Ectodermal cell (in vitro differentiated cells): ENCODE measurements at regions not wholly inside any gene's neighbourhood (a gene's known extent, or its start where the extent isn't known, plus 50 kb on each side); places are given as distances from the start of the nearest gene placed in this dataset.

Experiments
- H3K27ac ChIP-seq: 2 replicates; pipeline ENCODE4 v1.7.0; 2013; ENCODE audit warnings: mild to moderate bottlenecking, low read depth, low read length; ENCODE audit not compliant: insufficient read depth, poor library complexity, severe bottlenecking
- H3K27me3 ChIP-seq: 2 replicates; pipeline ENCODE4 v1.7.0; 2013; ENCODE audit warnings: mild to moderate bottlenecking, low read length; ENCODE audit not compliant: insufficient read depth, control insufficient read depth, poor library complexity, severe bottlenecking
- H3K36me3 ChIP-seq: one replicate; pipeline ENCODE4 v1.7.0; 2013; ENCODE audit warnings: low read length; ENCODE audit not compliant: control insufficient read depth, insufficient read depth
- H3K4me1 ChIP-seq: one replicate; pipeline ENCODE4 v1.7.0; 2013; ENCODE audit warnings: low read length; ENCODE audit not compliant: control insufficient read depth, insufficient read depth
- H3K4me3 ChIP-seq: 2 replicates; pipeline ENCODE4 v1.7.0; 2013; ENCODE audit warnings: low read depth, low read length, control low read depth; ENCODE audit not compliant: insufficient read depth
- H3K9me3 ChIP-seq: 2 replicates; pipeline ENCODE4 v1.7.0; 2013; ENCODE audit warnings: mild to moderate bottlenecking, low read length, moderate library complexity; ENCODE audit not compliant: control insufficient read depth
- WGBS, 2 experiments: methylation state at CpG; one replicate each; pipeline ENCODE4 v1.1.7; 2013; ENCODE audit warnings: missing lambda C conversion rate in 2 of 2; 5-methylcytosine and 5-hydroxymethylcytosine counted together

DNA sequence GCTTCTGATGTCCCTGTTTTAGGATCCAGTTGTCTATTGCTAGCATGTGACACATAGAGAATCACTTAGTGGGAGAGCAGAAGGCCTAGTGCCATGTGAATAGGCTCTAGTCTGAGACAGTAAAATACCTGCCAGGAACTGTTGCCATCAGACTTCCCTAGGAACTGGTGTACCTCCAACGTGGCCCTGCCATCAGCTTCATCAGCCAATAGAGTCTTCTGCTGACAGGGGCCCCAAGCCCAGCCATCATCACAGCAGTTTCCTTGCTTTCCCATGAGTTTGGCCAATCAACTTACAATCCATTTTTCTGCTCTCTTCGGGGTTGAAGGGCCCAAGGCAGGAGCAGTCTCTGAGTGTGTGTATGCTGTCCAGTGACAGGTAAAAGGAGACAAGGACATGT lies 128.4 kb upstream of the ADRA1B start:
- no peaks in the 10 kb centered on the region for H3K9me3 ChIP-seq
- no peak overlapping the region for H3K27ac ChIP-seq
- WGBS, 2 experiments: 84 to 86% methylated on average over 2 of the region's 2 CpGs
- H3K4me3 ChIP-seq: no peak overlapping the region
- no peaks in the 10 kb centered on the region for H3K4me1 ChIP-seq
- no peaks in the 10 kb centered on the region for H3K36me3 ChIP-seq
- no peaks in the 10 kb centered on the region for H3K27me3 ChIP-seq

DNA sequence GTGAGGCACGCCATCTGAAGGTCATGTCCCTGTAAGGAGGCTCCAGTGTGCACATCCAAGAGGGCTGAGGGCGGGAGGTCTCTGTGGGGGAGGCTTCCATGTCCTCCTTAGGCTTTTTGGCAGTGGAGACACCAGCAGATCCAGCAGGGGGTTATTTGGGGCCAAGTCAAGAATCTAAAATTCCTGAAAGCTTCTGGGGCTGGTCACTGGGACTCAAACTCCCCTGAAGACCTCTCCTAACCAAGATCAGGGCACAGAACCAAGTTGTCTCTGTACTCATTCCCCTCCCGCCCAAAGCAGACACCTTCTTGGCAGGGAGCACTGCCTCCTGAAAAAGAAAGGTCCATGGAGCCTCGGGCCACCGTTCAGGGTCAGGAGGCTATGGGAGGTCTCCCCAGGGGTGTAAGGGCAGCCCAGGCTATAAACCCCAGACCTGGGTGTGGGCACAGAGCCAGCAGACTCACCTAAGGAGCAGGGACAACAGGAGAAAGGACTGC lies 127.4 kb upstream of the ADRA1B start:
- Histone ChIP-seq H3K27ac (no peak overlapping the region), H3K36me3 (no peaks in the 10 kb centered on the region)

DNA sequence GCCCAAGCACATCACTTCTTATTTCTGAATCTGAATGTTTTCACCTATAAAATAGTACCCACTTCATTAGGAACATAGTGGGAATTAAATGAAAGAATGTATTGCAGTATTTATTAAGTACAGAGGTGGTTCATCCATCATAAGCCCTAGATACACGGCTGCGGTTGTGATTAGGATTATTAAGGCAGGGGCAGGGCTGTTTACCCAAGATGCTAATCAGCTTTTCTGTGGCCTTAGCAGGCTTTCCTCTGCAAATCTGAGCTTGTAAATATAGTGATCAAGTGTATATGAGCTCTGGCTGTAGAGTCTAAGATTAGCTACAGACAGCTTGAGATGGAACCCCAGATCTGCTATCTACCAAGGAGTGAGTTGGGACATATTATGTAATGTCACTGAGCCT lies 124.1 kb upstream of the ADRA1B start:
- H3K9me3 ChIP-seq: no peaks in the 10 kb centered on the region
- no peaks in the 10 kb centered on the region for H3K4me1 ChIP-seq
- no peak overlapping the region for H3K27ac ChIP-seq
- no peaks in the 10 kb centered on the region for H3K27me3 ChIP-seq
- WGBS, 2 experiments: 97 to 100% methylated on average over 2 of the region's 2 CpGs
- H3K4me3 ChIP-seq: no peak overlapping the region
- no peaks in the 10 kb centered on the region for H3K36me3 ChIP-seq

More for the DNA sequence above, 127.4 kb upstream of the ADRA1B start:
- no peaks in the 10 kb centered on the region for H3K27me3 ChIP-seq
- no peaks in the 10 kb centered on the region for H3K4me1 ChIP-seq
- H3K4me3 ChIP-seq: no peak overlapping the region
- H3K9me3 ChIP-seq: no peaks in the 10 kb centered on the region
- 94% methylated on average over 5 of the region's 5 CpGs for WGBS, 2 experiments

DNA sequence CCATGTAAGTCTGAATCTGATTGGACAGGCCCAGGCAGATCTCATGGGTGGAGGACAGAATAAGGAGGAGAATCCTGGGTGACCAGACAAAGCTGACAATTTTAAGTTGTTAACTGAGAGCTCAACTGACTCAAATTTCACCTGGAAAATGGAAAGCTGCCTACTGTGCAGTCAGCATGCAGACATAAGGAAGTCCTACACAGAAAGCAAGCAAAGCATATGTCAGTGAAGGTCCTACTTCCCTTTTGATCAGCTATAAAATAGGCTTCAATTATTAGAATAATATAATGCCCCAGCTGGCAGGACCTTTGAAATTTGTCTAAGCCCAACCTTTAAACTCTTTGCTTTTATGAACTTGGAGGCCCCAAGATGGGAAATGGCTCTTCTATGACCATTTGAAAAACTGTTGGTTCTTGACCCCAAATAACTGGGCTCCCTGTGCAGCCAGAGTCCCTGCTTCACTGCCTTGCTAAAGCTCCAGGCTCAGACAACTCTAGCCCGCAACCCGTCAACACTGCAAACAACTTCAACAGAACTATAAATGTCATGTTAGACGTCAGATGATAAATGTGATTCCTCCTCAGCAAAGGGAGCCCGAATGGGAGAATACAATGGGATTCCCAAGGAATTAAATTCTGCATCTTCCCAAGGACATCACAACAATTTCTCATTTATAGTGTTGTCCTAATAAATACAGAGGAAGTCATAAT lies 118.9 kb upstream of the ADRA1B start:
- Histone ChIP-seq H3K4me1 (peaks cover 3% of the 10 kb centered on the region), H3K4me3 (no peak overlapping the region), H3K9me3 (no peaks in the 10 kb centered on the region), H3K36me3 (no peaks in the 10 kb centered on the region), H3K27me3 (no peaks in the 10 kb centered on the region), H3K27ac (no peak overlapping the region)
- WGBS, 2 experiments: 97 to 98% methylated on average over 4 of the region's 4 CpGs

DNA sequence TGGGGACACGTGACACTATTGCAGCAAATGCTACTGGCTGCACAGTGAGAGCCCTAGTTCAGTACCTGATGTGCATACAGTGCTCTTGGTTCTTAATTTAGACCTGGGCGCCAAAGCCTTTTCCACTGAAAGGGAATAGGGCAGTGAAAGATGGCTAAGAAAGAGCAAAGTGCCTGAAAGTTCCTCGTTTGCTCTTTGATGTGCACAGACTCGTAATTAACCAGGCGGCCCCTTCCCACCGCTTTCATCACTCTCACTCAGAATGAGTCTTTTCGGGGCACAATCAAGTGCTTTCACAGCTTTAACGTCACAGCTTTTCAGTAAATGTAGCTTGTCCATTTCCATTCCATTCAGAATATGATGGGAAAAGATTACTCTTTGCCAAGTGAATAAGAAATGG lies 116.6 kb upstream of the ADRA1B start:
- no peaks in the 10 kb centered on the region for H3K27me3 ChIP-seq
- 89% methylated on average over 8 of the region's 8 CpGs for WGBS, 2 experiments
- H3K4me3 ChIP-seq: no peak overlapping the region
- H3K36me3 ChIP-seq: no peaks in the 10 kb centered on the region
- H3K27ac ChIP-seq: no peak overlapping the region
- H3K9me3 ChIP-seq: no peaks in the 10 kb centered on the region
- peaks cover 3% of the 10 kb centered on the region for H3K4me1 ChIP-seq

DNA sequence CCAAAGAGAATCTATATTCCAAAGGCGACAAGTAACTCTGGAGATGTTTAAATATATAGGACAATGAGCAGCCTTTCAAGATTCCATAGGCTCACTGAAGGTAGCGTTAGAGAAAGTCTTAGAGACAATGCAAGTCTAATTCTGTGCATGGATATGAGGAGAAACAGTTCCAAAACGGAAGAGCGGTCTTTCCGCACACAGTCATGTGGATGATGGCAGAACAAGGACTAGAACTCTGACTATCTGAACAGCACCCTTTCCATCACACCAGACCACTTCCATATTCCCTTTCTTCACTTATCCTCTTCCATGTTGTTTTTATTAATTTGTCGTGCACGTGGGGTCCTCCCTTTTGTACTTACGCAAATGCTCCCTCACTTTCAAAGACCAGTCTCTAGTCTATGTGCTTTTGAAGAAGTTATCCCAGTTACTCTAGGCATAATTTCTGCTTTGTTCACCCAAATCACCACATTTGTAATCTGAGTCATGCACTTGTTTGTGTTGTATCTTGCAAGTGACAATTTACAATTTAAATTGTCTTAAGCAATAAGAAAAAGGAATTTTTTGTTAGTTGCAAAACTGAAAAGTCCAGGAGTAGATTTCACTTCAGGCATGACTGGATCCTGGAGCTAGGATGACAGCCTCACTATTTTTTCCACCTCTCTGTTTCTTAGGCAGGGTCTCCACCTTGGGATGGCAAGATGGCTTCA lies 116.0 kb upstream of the ADRA1B start:
- no peaks in the 10 kb centered on the region for H3K9me3 ChIP-seq
- H3K27ac ChIP-seq: no peak overlapping the region
- H3K4me3 ChIP-seq: no peak overlapping the region
- no peaks in the 10 kb centered on the region for H3K27me3 ChIP-seq
- peaks cover 3% of the 10 kb centered on the region for H3K4me1 ChIP-seq
- H3K36me3 ChIP-seq: no peaks in the 10 kb centered on the region
- 93 to 97% methylated on average over 8 of the region's 8 CpGs for WGBS, 2 experiments

DNA sequence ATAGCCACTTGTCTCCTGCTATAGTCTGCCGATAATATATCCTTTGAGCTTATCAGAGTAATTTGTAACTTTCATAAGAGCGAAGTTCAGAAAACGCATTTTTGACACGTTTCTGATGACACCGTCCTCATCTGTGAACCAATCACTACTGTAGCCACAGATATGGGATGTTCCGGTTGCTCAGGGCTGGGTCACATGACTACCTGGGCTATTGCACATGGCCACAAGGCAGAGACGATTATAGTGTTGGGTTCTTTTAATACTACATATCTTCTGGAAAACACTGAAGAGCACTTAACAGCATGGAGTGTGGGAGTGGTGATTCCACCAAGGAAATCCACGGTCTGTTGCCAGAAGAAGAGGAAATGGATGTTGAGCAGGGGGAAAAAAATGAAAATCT lies 115.0 kb upstream of the ADRA1B start:
- 93 to 95% methylated on average over 7 to 8 of the region's 8 CpGs for WGBS, 2 experiments

DNA sequence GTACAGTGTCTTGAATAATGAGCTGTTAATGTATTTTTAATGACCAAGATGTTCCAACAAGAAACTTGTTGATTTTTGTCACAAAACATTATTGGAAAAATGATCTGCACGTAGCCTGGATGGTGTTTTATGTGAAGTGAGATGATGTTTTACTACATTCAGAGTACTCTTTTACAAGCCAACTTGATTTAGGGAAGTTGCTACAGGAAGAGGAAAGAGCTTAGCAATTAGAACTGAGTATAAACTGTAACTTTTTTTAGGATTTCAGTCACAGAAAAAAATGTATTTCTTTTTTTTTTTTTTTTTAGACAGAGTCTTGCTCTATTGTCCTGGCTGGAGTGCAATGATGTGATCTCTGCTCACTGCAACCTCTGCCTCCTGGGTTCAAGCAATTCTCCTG lies 113.6 kb upstream of the ADRA1B start:
- WGBS, 2 experiments: 94% methylated on average over 1 of the region's 1 CpG; no CpG with 5 or more reads in 1 of the 2 experiments
- H3K4me3 ChIP-seq: no peak overlapping the region
- H3K4me1 ChIP-seq: peaks cover under 1% of the 10 kb centered on the region
- H3K27me3 ChIP-seq: no peaks in the 10 kb centered on the region
- H3K36me3 ChIP-seq: no peaks in the 10 kb centered on the region
- H3K27ac ChIP-seq: no peak overlapping the region
- no peaks in the 10 kb centered on the region for H3K9me3 ChIP-seq

More for the DNA sequence above, 115.0 kb upstream of the ADRA1B start:
- Histone ChIP-seq H3K36me3 (no peaks in the 10 kb centered on the region), H3K27me3 (no peaks in the 10 kb centered on the region), H3K27ac (no peak overlapping the region), H3K9me3 (no peaks in the 10 kb centered on the region), H3K4me3 (no peak overlapping the region), H3K4me1 (peaks cover 3% of the 10 kb centered on the region)

DNA sequence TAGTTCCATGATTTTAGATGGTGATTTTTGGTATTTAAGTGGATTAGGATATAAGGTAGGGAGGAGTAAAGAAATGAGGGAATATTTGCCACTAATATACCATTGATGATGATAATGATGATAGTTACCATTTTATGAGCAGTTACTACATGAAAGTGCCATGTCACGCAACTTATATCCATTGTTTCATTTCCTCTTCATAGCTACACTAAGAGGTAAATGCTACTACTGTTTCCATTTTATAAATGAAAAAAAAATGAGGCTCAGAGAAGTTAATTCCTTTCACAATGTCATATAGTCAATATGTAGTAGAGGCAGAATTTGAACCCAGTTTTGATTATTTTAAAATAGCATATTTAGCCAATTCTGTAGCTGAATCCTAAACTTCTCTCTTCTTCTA lies 112.2 kb upstream of the ADRA1B start:
- no peaks in the 10 kb centered on the region for H3K9me3 ChIP-seq
- no peak overlapping the region for H3K4me3 ChIP-seq
- WGBS, 2 experiments: 100% methylated on average over 1 of the region's 1 CpG; no CpG with 5 or more reads in 1 of the 2 experiments
- H3K4me1 ChIP-seq: no peaks in the 10 kb centered on the region
- H3K27ac ChIP-seq: no peak overlapping the region
- H3K27me3 ChIP-seq: no peaks in the 10 kb centered on the region
- no peaks in the 10 kb centered on the region for H3K36me3 ChIP-seq

DNA sequence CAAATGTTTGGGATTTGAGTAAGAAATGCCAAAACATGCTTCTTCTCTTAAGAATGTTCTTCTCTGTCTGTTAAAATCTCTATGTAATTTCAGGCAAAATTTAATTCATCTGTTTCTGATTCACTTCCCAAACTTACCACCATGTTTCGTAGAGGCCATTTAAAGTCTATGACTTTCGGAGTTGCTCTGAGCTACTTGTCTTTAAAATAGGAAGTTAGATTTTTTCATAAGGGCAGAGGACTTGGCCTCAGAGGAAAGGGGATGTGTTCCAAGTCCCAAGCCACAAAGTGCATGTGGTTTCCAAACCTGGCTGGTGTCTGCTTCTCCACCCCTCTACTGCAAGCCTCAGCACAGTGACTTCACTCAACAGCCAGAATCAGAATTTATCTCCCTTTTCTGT lies 111.3 kb upstream of the ADRA1B start:
- H3K36me3 ChIP-seq: no peaks in the 10 kb centered on the region
- H3K27ac ChIP-seq: no peak overlapping the region
- no peak overlapping the region for H3K4me3 ChIP-seq
- no peaks in the 10 kb centered on the region for H3K9me3 ChIP-seq
- H3K27me3 ChIP-seq: no peaks in the 10 kb centered on the region
- H3K4me1 ChIP-seq: no peaks in the 10 kb centered on the region
- WGBS, 2 experiments: 100% methylated on average over 2 of the region's 2 CpGs
